COR-L47 (cell line): ENCODE measurements at regions not wholly inside any gene's neighbourhood (a gene's known extent, or its start where the extent isn't known, plus 50 kb on each side); places are given as distances from the start of the nearest gene placed in this dataset.
"Not testable (repeated sequence)": the region's sequence is repeated elsewhere in the genome, so short reads cannot be mapped to it uniquely, and the experiment has no call there.

Source experiments
- DNase-seq: peaks from one replicate; lab custom pipeline; 2025; lab: John Stamatoyannopoulos, UW

DNA sequence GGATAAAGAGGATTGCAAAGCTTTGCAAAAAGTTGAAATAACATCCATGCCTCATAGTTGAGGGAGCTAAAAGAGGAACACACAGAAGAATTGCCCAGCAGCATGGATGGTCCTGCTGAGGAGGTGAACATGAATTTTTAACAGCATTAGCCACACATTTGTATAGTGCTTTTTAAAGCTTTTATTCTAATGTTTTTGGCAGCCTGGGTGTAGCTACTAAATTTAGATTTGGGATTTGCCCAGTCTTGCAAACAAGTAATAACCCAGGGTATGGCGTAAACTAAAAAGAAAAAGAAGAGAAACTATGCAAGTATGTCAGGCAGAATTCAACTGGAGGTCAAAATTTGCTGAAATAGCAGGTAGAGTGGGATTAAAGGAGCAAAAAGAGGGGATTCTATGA, 75.1 kb upstream of the PTPRK start:
- DNase-seq = no peak

DNA sequence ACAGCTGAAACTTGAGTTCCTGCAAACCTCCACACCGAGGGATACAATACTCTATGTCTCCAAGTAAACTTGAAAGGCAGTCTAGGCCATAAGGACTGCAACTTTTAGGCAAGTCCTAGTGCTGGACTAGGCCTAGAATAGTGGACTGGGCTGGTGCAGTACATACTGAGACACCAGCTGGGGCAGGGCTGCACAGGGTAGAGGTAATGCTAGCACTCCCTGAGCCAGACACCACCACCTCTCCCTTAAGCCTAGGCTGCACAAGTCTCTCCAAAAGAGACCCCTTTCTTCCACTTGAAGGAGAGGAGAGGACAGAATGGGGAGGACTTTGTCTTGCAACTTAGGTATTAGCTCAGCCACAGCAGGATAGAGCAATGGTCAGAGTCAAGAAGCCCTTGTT, 65.7 kb upstream of the PTPRK start:
- DNase-seq = no peak

DNA sequence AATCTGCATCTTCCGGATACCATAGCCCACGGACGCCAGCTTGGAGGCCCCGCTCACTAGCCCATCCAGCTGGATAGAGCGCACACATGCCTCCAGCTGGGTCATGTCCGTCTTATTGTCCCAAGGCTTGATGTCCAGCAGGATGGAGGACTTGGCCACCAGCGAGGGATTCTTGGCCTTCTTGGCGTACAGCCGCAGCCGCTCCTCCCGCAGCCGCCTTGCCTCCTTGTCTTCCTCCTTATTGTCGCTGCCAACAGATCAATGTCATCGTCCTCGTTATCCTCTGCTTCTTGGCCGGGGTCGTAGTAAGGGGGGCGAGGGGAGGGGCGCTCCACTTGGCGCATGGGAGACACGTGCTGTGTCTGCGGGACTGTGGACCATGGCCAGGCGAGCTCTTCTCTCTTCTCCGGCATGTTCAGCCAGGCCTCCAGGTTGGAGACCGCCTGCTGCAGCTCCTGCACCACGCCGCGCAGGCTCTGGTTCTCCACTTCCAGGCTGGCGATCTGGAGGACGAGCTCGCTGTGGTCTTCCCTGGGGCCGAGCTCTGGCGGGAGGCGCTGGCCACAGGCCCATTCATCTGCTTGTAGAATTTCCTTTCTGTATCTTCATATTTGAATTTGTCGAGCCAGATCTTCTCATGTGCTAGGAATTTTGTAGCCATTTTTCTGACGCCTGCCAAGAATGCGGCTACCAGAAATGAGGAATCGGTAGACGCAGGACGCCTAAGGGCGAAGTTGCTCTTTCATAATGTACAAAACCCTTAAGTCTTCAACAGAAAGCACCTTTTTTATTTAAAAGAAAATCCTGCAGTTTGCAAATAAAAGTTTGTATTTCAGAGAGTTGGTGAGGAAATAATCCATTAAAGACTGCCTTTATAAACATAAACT, 60.1 kb upstream of the PTPRK start:
- no peak for DNase-seq

DNA sequence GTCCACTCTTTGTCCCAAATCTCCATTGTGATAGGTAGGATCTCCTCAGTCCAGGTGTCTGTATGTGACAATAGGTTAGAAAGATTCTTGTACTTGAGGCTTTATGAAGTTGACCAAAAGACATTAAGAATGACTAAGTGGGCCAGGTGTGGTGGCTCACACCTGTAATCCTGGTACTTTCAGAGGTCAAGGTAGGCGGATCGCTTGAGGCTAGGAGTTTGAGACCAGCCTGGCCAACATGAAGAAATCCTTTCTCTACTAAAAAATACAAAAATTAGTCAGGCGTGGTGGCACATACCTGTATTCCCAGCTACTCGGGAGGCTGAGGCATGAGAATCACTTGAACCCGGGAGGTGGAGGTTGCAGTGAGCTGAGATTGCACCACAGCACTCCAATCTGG, 54.9 kb upstream of the PTPRK start:
- DNase-seq = not testable (repeated sequence)

DNA sequence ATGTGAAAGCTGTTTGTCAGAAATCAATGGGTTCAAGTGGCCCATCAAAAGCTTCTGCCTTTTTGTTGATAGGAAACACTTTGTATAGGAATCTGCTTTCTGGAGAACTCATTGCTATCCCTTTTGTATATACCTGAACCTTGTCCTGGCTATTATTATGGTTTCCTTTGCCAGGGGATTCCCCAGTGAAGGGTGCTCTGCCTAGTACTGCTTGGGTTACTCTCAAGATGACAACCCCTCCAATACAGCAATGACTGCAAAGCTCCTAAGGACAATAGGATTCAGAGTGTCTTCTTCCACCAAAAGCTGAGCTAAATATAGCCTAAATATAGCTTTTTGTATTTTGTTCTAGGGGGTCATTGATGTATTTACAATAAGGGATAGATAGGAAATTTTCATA, 54.0 kb upstream of the PTPRK start:
- DNase-seq = no peak

DNA sequence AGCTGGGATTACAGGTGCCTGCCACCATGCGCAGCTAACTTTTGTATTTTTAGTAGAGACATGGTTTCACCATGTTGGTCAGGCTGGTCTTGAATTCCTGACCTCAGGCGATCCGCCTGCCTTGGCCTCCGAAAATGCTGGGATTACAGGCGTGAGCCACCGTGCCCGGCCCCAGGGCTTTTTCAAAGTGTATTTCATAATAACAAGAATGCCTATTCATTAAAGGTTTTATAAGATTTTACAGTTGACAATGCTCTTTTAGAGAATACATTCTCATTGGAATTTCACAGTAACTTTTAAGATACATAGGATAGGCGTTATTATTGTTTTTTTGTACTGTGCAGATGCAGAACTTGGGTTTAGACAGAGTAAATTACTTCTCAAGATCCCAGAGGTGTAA, 52.6 kb upstream of the PTPRK start:
- DNase-seq = no peak

DNA sequence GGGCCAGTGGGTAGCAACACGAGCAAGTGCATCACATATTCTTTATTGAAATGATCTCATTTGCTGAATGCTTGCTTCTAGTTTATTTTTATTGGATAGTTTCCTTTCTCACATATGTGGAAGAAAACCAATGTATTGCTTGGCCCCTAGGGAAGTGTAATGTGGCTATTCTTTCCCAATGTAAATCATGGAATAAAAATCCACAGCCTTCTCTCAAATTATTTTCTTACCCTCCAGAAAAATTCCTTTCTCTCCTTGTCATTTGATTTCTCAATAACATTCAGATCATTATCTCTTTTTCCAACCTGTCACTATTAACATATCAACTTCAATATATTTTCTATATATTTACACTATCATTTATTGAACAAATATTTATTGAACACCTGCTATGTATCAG, 51.9 kb upstream of the PTPRK start:
- DNase-seq = no peak

DNA sequence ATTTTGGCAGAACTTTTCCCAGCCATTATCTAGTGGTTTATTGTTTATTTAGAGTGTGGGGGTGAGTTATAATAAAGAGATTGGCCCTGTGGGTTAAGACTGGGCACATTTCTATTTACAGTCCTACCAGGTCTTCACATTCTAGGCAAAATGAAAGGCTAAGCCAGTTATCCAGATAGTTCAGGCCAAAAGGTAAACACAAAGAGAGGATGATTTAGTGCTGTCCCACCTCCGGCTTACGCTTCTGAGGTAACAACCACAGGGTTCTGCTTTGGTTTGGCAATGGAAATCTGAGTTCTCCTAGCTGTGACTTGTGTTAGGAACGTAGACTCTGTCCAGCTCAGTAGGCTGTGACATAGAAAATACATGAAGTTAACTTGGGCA, 50.3 kb upstream of the PTPRK start:
- no peak for DNase-seq

DNA sequence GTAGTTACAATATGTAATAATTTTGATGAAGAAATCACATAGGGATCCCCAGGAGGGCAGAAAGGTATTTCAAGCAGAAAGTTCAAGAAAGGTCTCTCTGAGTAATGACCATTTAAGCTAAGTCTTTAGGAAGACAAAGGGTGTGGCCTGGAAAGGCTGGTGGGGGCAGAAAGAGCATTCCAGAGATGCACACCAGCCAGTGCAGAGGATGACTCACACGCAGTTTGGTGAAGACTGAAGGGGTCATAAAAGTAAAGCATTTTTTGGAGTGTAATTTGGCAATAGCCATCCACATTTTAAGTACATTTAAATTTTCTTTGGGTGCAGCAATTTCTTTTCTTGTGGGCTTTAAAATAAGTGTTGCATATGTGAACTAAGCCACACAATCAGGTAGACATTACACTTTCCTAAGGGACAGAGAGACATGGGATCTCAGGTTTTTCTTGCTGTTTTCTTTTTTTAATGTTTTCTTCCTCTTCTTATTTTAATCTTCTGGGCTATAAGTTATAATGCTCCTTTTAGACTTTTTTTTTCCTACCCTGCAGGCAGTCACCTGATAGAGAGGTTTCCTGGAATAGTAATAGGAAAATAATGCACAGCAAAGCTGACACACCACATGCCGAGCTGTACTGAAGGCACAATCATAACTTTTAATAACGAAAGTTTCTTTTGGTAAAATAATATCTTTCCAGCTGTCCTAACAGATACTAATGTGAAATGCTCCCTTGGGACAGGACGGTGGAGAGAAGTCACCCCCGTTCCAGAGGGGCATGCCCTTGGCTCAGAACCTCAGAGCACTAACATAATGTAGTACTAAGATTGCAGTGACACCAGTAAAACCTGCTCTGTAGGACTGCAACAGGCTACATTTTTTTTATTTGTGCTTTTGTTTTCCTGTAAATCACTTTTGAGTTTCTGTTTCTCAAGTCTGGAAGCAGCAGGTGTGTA, 49.6 kb upstream of the PTPRK start:
- DNase-seq = no peak
